AG09309 (cell line): ENCODE measurements at regions not wholly inside any gene's neighbourhood (a gene's known extent, or its start where the extent isn't known, plus 50 kb on each side); places are given as distances from the start of the nearest gene placed in this dataset.

ENCODE experiments used
- DNase-seq: peaks from one replicate; pipeline ENCODE4 v3.0.0-alpha.2; 2010; ENCODE audit warnings: low read depth
- H3K4me3 ChIP-seq: 2 replicates; pipeline ENCODE4 v1.5.1; 2011; ENCODE audit warnings: mild to moderate bottlenecking, low read depth, low read length, moderate library complexity; ENCODE audit not compliant: control insufficient read depth
- TF ChIP-seq, protein P1 (sequence below): IDR thresholded peaks from 2 replicates; pipeline ENCODE4 v1.5.1; 2011; ENCODE audit warnings: mild to moderate bottlenecking, low read depth, low read length, inconsistent platforms; ENCODE audit not compliant: insufficient read depth, control insufficient read depth; ENCODE audit errors: missing control alignments

DNA sequence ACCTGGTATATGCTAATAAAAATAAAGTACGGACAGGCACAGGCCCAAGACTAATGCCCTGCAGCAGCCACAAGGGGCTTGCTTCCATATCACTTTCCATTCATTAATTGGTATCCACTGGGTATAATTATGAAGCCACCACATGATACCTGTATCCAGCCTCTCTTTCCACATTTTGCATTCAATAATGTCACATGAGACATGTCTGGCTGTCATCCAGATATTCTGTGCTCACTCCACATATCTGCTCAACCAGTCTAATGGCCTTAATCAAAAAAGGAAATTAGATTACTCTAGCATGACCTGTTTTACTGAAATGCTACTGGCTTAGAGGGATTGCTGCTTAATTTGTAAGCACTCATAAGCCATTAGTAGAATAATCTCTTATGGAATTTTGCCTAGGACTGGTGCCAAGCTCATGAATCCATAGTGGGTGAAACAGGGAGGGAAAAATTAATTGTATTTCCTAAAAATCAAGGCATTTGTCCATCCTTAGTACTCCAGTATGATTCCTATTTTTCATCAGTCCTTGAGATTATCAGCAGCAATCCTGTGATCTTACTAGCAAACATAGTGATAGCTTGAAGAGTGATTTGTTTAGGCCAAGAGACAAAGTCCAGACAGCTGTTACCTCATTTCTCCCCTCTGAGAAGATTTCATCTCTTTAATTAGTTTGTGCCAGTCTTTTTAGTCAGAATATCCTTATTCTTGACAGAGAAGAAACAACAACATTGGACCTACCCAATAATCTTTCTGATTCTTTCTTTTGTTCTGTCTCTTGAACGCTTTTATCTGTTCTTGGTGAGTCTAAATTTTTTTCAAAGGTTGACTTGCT is 119.2 kb upstream of the ABCA1 start:
- TF ChIP-seq, protein P1, sequence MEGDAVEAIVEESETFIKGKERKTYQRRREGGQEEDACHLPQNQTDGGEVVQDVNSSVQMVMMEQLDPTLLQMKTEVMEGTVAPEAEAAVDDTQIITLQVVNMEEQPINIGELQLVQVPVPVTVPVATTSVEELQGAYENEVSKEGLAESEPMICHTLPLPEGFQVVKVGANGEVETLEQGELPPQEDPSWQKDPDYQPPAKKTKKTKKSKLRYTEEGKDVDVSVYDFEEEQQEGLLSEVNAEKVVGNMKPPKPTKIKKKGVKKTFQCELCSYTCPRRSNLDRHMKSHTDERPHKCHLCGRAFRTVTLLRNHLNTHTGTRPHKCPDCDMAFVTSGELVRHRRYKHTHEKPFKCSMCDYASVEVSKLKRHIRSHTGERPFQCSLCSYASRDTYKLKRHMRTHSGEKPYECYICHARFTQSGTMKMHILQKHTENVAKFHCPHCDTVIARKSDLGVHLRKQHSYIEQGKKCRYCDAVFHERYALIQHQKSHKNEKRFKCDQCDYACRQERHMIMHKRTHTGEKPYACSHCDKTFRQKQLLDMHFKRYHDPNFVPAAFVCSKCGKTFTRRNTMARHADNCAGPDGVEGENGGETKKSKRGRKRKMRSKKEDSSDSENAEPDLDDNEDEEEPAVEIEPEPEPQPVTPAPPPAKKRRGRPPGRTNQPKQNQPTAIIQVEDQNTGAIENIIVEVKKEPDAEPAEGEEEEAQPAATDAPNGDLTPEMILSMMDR, result no peak
- no peak overlapping the region for H3K4me3 ChIP-seq
- DNase-seq, result no peak

DNA sequence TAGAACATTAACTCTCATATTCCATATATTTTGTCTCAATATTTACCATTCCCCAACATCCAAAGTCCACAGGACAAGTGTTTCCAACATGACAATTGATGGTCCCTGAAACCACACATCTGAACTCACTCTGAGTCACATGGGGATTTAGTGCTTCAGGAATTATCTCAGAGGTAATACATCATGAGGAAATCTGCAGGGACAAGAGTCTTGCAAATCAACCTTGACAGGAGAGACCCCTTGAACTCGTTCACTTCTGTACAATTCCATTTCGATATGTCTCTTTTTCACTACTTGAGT is 119.7 kb upstream of the ABCA1 start:
- DNase-seq, result no peak
- no peak overlapping the region for H3K4me3 ChIP-seq
- TF ChIP-seq, protein P1, result no peak

DNA sequence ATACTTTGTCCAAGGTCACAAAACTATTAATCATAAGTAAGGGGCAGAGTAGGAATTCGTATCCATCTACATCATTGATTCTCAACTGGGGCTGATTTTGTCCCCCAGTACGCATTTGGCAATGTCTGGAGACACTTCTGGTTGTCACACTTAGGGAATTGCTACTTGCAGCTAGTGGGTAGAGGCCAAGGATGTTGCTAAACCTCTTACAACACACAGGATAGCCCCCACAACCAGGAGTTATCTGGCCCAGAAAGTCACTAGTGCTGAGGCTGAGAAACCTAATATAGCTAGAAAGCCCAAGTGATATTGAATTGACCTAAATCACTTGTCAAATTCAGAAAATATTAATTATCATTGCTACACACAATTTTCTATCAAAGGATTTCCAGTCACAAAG is 120.4 kb upstream of the ABCA1 start:
- no peak for DNase-seq
- TF ChIP-seq, protein P1, result no peak
- H3K4me3 ChIP-seq, result no peak overlapping the region

DNA sequence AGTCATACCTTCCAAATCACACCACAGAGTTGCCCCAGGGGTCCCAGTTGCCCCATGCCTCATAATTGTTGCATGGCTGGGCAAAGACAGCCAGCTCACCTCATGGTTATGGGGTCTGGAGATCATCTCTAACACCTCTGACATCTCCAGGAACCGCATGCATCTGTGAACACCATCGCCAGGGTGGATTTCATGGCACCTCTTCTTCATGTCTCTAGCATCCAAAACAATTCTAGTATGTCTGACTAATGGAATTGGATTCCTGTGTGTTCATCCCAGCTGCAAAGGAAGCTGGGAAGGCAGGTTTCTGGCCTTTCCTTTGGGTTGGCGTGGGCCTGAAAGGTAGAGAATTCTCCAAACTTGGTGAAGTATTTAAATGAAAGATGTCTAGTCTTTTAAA is 122.3 kb upstream of the ABCA1 start:
- TF ChIP-seq, protein P1, result no peak
- no peak overlapping the region for H3K4me3 ChIP-seq
- DNase-seq, result no peak

DNA sequence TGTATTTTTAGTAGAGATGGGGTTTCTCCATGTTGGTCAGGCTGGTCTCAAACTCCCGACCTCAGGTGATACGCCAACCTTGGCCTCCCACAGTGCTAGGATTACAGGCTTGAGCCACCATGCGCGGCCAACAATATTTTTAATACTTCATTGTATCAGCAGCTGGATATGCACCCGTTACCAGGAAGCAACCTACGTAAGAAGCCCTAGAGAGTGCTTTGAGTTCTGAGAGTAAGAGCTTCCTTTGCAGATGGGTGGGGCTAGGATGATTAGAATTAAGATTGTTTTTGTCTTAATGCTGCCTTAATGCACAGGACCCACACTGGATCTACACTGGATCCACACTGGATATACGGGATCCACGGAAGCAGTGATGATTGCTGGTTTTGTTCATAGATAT is 123.9 kb upstream of the ABCA1 start:
- no peak overlapping the region for H3K4me3 ChIP-seq
- DNase-seq, result no peak
- TF ChIP-seq, protein P1, result no peak

DNA sequence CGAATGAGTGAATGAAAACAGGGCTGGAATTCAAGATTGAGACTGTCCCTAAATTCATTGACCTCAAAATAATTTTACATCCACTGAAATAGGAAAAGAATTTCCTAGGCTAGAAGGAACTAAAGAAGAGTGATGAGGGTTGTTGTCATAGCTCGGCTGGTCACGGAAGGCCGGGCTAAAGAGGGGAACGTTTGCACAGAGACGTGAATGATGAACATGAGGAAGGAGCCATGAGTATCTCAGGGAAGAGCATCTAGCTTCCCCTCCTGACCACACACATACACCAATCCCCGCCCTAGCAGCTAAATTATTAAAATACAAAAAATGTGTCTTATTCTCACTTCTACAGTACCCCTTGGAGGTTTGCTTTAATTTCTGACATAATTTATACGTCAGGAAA is 124.4 kb upstream of the ABCA1 start:
- TF ChIP-seq, protein P1, result no peak
- DNase-seq, result no peak
- H3K4me3 ChIP-seq, result no peak overlapping the region
